Astrocyte of the hippocampus (primary cell): ENCODE measurements at regions not wholly inside any gene's neighbourhood (a gene's known extent, or its start where the extent isn't known, plus 50 kb on each side); places are given as distances from the start of the nearest gene placed in this dataset.
"Not testable (repeated sequence)": the region's sequence is repeated elsewhere in the genome, so short reads cannot be mapped to it uniquely, and the experiment has no call there.

ENCODE experiments used
- DNase-seq: peaks from one replicate; pipeline ENCODE4 v3.0.0; 2011; ENCODE audit warnings: low read depth, low spot score

DNA sequence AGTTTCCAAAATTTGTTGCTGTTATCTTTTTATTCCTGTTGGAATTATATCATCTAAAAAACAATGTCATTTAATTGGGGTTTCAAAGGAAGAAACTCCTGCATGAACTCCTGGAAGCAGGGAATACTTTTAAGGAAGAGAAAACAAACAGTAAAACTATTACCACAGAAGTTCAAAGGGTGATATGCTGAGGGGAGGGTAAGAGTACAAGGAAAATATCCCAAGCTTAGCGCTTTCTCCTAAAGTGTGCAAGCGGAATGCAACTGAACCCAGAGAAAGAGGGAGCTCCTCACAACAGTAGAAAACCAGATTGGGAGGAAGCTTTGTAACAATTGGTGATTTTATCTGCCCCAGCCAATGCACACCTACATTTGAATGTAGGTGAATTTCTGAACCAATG lies 175.1 kb downstream of the NUFIP1 start:
- no peak for DNase-seq

DNA sequence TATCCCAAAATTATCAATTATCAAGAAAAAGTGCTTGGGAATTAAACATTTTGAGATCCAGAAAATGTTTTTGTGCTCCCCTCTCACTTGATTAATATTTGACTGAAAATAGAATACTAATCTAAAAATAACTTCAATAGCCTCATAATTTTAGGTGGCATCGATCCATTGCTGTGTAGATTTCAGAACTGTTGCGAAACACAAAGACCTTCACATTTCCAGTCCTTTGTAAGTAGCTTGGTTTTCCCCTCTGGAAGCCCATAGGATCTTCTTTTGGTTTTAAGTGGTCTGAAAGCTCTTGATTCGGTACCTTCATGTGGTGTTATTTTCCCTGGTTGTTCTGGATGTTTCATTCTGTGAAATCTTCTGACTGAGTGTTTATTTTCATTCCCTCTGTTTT lies 176.5 kb downstream of the NUFIP1 start:
- no peak for DNase-seq

DNA sequence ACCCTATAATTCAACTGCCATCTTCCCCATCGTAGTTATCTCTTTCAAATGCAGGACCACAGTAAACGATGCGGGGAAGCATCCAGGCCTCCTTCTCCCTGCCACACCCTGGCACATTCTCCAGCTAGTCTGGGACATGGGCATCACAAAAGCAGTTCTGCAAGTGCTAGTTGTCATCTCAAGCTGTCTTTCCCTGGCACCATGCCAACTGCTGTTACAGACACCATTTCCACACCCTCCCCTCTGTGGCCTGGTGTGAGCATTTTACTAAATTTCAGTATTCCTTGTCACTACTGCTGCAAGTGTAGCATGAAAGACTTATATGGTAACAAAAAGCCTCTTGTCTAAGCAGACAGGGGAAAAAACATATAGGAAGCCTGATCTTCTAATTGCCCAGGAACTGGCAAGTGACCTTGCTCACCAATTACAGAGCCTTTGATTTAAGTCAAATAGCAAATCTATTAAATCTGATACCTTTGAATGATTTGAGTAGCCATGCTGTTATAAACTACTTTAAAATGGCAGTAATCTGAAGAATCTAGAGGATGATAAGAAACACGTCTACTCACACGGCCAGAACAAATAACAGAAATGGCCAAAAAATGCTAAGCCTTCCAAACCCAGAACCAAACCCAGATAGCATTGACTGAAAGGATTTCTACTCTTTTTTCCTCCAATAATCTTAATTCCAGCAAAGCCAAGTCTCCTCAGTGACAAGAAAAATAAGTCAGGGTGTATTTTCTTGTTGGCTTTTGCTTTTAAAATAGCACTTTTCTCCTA lies 179.0 kb downstream of the NUFIP1 start:
- DNase-seq = peak; percentile 79

DNA sequence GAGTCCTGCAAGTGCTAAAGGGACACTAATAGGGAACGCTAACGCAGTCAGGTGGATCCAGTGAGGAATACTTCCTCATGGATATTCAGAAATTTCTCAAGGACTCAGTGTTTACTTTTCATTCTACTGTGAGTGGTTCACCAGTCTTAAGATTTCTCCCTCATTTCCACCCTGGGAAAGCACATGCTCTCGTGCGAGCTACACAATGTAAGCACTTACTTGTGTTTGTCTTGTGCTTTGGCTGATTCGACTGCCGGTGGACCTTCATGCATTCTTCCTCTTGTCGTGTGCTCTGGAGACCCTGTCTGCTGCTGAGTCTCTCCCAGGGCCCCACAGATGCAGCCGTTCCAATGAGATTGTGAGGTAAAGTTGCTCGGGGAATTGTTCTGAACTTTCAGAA lies 180.1 kb downstream of the NUFIP1 start:
- DNase-seq = no peak

DNA sequence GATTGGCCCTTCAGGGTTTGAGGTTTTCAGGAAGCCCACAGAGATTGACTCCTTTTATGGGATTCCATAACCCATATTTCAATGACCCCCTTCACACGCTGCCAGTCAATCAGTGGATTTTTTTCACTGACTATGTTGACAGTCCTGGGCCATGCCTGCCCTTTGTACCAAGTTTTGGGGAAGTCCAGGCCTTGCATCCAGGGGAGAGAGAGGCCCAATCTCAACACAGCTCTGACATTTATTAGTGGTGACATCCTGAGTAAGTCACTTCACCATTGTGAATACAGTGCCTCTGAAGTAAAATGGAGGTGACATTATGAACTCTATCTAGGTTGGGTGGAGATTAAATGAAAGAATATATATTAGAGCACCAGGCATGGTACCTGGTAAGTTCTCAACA lies 181.1 kb downstream of the NUFIP1 start:
- DNase-seq = no peak

DNA sequence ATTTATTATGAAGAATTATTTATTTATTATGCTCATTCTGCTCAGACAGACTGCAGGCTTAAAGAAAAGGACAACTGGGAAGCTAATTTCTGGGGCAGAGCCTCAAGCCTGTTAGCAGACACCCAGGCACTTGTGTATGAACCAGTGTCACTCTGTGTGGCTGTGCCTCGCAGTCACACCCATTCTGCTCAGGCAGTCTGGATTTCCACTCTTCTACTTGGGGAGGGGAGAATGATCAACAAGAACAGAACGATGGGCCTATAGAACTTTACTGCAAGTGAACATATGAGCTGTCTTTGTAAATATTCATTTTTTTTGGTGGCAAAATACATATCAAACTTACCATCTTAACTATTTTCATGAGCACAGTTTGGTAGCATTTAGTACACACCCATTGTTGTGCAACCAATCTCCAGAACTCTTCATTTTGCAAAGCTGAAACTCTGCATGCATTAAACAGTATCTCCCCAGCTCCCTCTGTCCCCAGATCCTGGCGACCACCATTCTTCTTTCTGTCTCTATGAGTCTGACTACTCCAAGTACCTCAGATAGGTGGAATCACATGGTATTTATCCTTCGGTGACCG lies 181.7 kb downstream of the NUFIP1 start:
- DNase-seq = no peak

DNA sequence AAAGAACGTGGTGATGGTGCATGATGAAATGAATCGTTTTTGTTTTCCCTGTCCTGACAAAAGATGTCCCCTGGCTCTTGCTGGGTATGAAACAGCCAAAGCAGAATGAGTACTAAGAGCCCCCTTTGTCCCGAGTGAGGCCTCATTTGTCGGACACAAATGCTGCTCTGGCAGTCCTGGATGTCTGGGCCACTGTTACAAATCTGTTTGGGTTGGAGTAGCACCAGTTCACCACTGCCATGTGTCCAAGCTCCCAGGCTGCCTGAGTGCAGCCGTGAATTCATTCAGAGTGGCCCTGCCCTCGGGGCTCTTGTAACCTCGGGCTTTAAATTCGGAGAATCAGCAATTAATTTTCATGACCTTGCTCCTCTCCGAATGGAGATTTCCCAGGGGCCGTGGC lies 182.4 kb downstream of the NUFIP1 start:
- peak; percentile 44 for DNase-seq

DNA sequence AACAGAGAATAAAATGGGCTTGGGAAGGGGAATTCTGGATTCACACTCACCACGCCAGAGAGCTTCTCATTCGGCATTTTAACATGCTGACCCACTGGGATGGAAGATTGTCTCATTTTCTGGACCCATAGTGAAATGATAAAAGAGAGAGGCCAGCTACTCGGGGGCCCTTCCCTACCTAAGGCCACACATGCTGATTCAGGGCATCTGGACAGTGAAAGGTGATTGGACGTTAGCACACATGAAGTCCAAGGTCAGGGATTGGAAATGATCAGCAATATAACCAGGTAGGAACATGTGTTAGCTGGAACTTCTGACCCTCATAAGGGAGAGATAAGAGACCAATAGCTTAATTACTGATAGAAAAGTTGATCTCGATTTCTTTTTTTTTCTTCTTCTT lies 183.7 kb downstream of the NUFIP1 start:
- no peak for DNase-seq

DNA sequence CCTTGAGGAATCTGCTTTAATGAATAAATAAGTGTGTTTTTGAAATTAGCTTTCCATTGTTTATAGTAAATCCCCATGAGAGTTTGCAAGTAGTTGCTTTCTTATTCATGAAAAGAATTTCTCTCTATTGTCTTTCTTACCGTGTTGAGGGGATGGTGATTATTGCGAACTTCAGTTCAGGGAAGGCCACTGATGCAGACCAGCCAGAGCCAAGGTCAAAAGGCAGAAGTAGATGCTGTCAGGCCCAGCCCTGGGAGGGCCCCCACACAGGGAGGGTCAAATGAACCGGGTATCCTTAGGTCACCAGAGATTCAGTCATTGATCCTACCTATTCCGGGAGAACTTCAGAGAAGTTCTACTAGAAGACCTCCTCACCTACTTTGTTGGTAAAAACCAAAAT lies 185.9 kb downstream of the NUFIP1 start:
- DNase-seq = no peak

DNA sequence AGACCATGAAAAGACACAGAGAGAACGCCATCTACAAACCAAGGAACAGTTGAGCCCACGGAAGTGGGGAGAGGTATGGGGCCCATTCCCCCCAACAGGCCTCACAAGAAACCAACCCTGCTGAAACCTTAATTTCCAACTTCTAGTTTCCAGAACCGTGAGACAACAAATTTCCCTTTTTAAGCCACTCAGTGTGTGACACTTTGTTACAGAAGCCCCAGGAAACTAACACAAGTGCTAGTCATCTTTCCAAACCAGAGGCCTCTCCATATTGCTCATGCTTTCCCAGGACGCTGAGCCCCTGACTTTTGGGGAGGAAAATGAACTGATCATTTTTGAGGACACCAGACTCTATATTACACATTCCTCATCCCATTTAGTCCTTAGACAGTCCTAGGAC lies 186.8 kb downstream of the NUFIP1 start:
- no peak for DNase-seq

DNA sequence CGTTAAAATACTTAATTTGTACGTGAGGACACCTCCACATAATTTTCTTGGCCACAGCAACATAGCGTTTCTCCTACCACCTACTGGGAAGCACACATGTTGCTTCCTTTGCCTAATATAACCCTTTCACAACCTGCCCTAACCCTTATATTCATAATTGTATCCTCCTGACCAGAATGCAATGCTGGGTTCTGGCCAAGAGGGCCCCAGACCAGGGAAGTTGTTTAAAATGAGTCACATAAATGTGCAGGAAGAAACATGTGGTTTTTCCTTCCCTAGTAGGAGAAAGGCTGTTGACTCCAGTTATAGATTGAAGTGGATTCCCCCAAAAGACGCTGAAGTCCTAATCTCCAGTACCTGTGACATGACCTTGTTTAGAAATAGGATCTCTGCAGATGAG lies 187.3 kb downstream of the NUFIP1 start:
- peak; percentile 64 for DNase-seq

DNA sequence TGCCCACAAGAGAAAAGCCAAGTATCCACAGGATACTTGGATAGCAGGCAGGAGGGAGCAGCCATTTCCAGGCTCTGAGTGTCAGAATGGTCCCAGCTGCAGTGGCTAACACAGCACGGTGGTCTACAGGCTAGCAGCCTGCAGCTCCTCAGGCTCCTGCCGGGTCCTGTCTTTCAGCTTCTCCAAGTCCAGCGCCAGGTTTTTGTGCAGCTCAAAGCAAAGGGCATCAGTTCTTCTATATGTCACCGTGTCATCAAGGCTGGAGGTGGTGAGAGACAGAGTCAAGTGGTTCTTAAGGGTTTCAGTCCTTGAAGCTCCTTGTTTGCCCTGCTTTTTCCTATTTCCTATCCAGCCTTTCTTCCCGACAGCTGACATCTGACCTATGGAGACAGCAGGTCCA lies 188.6 kb downstream of the NUFIP1 start:
- no peak for DNase-seq

DNA sequence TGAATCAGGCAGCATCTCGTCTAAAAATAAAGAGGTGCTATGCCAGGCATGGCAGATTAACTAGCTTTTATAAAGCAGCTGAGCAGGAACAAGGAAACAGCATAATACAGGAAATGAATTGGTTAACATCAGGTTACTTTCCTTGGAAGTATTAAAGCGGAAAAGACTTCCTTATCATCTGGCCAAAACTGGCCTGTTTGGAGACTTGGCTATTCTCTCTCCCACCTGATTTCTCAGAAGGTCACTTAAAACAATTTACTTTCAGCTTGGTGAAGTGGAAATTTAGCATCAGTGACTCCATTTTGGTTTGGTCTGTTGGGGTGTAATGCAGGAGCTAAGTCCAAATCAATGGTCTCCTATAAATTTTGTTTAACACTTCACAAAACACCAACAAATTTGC lies 191.6 kb downstream of the NUFIP1 start:
- no peak for DNase-seq

DNA sequence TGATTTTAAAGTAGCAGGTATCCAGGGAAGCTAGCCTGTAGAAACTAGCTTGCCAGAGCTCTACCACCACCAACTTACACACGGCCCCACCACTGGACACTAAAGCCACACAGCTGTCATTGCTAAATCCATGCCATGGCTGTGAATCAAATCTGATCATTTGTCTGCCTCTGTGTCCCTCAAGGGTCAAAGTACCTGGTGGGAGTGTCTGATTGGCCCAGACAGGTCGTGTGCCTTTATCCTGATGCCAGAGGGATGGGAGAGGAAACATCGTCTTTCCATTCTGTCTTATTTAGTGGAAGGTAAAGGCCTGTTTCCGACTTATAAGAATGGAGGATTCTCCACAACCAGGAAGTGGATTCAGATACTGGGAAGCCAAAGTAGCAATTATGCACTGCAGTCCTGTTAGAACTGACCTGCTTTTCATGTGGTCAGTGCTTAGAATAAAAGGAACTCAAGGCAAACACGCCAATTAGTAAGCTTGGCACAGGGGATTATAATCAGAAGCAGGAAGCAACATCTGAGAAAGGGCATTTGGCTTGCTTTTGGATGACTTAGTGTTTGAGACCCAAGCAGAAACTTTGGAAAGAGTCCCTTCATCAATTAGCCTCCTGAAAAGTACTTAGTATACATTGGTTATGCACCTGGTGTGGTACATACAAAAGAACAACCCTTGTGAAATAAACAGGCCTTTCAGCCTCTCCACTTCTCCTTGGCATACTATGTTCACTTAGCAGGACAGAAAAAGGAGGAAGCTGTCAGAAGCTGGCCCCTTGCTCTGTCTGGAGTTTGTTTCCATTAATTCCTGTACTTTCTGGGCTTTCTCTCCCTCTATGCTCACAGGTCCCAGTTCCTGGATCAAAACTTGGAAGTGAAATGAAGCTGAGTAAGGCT lies 192.4 kb downstream of the NUFIP1 start:
- DNase-seq = peak; percentile 74

DNA sequence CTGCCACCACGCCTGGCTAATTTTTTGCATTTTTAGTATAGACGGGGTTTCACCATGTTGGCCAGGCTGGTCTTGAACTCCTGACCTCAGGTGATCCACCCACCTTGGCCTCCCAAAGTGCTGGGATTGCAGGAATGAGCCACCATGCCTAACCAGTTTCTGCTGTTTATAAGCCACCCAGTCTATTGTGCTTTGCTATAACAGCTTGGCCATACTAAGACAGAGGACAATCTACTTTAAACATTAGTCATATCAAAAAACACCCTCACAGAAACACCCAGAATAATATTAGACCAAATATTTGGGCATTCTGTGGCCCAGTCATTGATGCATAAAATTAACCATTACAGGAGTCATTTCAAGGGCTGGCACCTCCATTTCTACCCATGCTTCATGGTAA lies 193.2 kb downstream of the NUFIP1 start:
- not testable (repeated sequence) for DNase-seq

DNA sequence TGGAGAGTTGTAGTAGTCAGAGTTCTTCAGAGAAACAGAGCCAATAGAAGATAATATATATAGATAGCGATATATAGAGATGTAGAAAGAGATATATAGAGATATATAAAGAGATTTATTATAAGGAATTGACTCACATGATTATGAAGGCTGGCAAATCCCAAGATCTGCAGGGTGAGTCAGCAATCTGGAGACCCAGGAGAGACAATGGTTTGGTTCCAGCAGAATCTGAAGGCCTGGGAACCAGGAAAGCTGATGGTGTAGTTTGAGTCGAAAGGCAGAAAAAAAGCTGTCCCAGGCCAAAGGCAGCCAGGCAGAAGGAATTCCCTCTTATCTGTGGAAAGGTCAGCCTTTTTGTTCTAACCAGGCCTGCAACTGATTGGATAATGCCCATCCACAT lies 194.1 kb downstream of the NUFIP1 start:
- no peak for DNase-seq

DNA sequence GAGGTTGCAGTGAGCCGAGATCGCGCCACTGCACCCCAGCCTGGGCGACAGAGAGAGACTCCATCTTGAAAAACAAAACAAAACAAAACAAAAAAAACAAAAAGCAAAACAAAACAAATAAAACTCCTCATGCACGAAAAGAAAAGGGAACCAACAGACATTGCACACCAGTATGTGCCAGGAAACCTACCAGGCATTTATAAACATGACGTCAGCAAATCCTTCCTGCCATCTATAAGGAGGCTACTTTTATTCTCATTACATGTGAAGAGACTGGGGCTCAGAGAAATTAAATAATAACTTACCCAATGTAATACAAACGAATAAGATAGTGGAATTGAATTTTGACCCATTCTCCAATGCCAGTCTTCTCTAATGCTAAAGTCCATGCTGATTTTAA lies 197.2 kb downstream of the NUFIP1 start:
- DNase-seq = no peak

DNA sequence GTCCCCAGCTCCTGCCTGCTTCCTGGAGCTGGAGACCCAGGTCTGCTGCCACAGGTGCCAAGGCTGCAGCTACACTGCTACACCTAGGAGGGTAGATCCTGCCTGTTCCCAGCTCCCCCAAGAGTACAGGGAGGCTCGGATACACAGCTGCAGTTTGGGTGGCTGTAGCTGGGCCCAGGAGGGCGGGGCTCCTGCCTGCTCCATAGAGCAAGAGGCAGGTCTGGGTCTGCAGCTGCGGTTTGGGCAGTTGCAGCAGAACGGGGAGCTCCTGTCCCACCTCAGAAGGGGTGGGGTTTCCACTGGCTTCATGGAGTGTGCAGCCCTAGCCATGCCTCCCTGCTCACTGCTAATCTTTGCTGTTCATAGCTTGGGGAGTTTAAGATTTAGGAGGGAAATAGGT lies 199.0 kb downstream of the NUFIP1 start:
- no peak for DNase-seq

DNA sequence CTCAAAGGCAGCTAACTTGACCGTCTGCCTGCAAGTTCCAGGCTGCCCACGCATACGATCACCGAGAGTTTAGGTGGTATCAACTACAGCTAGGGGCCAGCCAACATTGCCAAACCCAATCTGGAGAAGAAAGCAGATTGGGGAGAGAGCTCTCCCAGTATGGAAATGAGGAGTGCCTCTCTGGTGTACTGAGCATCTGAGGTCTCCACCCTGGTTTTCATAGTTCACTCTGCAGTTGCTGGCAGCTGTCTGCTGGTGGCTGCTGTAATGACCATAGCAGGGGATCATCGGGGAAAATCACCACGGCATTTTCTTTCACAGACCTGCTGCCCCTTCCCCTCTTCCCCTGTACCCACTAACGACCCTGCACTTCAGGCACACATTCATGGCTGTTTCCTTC lies 201.7 kb downstream of the NUFIP1 start:
- no peak for DNase-seq

DNA sequence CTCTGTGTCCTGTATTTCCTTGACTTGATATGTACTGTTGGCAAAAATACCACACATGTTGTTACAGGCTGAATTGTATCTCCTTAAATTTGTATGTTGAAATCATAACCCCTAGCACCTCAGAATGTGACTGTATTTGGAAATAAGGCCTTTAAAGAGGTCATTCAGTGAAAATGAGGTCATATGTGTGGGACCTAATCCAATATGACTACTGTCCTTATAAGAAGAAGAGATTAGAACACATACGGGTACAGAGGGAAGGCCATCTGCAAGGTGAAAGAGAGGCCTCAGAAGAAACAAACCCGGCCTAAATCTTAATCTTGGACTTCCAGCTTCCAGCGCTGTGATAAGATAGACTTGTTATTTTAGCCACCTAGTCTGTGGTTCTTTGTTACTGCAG lies 202.5 kb downstream of the NUFIP1 start:
- DNase-seq = no peak

DNA sequence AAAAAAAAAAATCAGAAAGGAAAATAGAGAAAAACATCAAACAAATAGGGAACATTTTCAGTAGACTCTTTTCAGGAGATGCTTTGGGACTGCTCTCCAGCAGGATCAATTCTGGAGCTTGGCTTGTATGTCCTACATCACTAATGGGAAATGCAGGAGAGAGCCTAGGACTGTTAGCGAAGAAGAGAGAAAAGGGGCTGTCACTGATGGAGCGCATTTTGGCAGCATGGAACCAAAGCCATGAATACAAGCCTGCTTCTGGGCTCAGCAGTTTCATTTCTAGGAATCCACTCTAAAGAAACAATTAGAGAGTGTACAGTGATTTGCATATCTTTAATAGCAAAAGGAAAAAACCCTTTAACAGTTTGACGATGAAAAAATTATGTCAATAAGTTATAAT lies 203.9 kb downstream of the NUFIP1 start:
- DNase-seq = no peak

DNA sequence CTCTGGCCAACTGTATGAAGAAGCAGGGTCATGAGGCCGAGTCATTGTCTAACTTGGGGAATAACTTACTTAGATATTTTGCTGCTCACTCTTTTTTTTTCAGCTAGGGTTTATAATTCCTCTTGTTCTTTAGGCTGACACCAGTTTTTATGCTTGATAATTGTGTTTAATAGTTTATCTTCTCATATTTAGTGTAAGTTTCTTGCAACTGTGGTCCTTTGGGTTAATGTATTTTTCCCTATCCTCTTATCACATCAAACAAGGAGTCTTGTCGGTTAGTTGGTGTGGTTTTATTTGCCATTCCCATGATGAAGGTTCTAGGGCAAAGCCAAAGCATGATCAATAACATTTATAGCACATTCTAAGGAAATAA lies 204.6 kb downstream of the NUFIP1 start:
- DNase-seq = no peak
